GM10266 (cell line): ENCODE measurements at regions not wholly inside any gene's neighbourhood (a gene's known extent, or its start where the extent isn't known, plus 50 kb on each side); places are given as distances from the start of the nearest gene placed in this dataset.

Experiments
- DNase-seq: peaks from one replicate; pipeline ENCODE4 v3.0.0; 2012; ENCODE audit errors: extremely low spot score
- TF ChIP-seq, protein P1 (sequence below): IDR thresholded peaks from 2 replicates; pipeline ENCODE4 v1.5.1; 2012; ENCODE audit warnings: mild to moderate bottlenecking, low read depth; ENCODE audit not compliant: control insufficient read depth, insufficient read depth; ENCODE audit errors: missing control alignments

DNA sequence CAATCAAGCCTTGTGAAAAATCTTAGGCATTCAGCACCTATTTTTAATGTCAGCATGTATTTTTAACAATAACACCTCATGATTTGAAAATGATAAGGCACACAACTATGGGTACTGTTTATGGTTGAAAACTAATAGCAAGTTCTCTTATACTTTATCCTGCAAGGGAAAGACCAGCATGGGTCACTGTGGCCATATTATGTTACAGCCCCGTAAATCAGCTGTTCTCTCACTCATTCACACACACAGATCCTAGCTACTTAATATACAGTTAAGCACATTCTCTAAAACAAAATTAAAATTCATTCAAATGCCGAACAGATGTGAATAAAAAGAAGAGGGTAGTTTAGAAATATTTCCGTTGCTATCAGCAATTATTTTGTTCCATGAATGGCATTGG is 224.4 kb downstream of the OGFRL1 start:
- DNase-seq, result no peak
- TF ChIP-seq, protein P1, sequence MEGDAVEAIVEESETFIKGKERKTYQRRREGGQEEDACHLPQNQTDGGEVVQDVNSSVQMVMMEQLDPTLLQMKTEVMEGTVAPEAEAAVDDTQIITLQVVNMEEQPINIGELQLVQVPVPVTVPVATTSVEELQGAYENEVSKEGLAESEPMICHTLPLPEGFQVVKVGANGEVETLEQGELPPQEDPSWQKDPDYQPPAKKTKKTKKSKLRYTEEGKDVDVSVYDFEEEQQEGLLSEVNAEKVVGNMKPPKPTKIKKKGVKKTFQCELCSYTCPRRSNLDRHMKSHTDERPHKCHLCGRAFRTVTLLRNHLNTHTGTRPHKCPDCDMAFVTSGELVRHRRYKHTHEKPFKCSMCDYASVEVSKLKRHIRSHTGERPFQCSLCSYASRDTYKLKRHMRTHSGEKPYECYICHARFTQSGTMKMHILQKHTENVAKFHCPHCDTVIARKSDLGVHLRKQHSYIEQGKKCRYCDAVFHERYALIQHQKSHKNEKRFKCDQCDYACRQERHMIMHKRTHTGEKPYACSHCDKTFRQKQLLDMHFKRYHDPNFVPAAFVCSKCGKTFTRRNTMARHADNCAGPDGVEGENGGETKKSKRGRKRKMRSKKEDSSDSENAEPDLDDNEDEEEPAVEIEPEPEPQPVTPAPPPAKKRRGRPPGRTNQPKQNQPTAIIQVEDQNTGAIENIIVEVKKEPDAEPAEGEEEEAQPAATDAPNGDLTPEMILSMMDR, result no peak

DNA sequence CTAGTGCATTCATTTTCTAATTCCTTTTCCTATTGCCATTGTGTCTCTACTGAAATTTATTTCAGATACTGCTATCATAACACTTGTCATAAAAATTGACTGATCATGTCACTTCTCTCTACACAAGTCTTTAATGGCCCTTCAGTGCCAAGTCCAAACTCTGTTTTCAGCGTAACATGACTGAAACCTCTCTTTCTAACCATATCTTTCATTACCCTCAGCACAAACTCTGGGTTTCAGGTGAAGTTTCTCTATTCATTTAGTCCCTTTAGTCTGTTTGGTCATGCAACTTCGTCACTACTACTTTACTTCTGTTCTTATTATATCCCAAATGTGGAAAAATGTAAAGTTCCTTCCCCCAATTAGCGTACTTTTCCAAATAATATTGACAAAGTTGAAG is 234.9 kb downstream of the OGFRL1 start:
- DNase-seq, result no peak
- TF ChIP-seq, protein P1, result no peak

DNA sequence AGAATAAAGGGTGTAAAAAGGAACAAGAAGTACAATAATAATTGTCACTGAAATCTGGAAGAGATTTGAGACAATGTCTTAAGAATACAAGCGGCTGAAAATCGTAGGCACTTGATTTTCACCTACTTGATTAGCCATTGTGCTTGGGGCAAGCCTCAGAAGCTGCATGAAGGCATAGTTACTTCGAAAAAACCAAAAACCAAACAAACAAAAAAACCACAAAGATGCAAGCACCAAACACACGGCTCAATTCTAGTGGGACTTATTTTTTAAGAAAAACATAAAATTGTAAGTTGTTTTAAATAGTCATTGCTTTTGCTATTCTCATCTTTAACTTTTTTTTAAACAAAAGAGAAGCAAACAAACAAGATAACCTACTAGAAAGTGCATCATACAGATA is 235.6 kb downstream of the OGFRL1 start:
- TF ChIP-seq, protein P1, result no peak
- DNase-seq, result no peak

DNA sequence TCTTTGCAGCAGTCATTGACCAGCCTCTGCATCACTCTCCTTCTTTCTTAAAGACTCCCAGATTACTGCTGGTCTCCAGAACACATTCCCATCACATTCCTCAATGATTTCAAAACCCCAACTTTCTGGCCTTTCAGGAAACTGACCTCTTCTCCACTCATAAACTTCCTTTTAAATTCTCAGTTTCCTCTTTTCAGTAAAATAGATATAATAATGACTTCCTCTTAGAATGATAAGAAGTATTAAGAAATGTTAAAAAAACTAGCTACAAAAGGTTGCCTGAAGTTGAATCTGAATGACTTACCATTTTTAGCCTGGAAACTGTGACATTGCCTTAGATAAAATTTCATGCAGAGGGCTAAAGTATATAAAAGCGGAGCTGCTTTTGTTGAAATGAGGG is 239.3 kb downstream of the OGFRL1 start:
- DNase-seq, result no peak
- TF ChIP-seq, protein P1, result no peak

DNA sequence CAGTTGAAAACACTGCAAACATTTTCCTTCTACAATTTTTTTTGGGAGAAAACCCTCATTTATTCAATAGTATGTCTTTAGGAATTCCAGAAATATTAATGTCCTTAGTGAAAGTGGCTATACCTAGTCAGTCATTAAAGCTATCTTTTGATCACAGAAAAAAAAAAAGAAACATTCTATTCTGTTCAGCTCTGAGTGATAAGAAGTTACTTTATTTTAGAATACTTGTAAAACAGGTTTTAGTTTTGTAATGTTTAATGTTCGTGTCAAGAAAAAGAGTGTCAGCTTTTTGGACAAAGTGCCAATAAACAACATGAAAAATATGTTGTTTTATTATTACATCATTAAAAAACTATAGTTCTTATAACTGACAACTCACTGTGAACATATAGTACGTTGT is 240.4 kb downstream of the OGFRL1 start:
- no peak for DNase-seq
- TF ChIP-seq, protein P1, result no peak

DNA sequence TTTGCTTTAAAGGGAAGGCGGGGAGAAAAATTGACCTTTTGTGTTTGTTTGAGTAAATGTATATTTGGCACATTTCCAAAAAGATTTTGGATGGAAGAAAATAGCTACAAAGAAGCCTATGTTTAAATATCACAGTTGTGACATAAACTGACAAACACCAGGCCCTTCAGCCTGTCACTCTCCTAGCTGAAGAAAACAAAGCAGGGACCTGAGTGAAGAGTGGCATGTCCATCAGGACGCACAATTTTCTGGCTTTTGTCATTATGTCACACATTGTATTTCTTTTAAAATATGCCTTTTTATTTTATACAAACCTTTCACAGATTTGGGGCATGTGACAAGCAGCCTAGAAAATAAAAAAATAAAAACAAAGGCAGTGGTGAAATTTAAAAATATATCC is 241.2 kb downstream of the OGFRL1 start:
- TF ChIP-seq, protein P1, result no peak
- no peak for DNase-seq

DNA sequence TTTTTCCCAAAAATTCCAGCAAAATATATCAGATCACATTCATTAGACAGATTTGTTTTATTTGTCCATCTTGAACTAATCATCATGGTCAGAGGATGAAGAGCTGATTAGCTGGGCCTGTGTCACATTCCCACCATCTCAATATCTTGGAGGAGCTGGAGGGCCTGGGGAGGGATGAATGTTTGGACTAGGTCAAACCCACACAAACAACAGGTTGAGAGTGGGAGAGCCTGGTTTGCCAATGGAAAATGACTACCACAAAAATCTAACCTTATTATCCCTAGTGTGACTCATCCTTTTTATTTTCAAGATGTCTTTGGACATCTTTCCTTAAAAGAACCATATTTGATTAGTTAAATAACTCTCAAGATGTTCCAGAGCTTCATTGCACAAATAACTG is 242.4 kb downstream of the OGFRL1 start:
- no peak for DNase-seq
- TF ChIP-seq, protein P1, result no peak
